Stimulated activated naive B cell treated with anti-CD40 and anti-IgM and Interleukin-4, amounts not matched to agents 10 μg/mL and 1 μg/mL and 100 μg/mL, for 72 hours (primary cell): ENCODE measurements at regions not wholly inside any gene's neighbourhood (a gene's known extent, or its start where the extent isn't known, plus 50 kb on each side); places are given as distances from the start of the nearest gene placed in this dataset.
A peak's percentile ranks its signal among the peaks of the same experiment; 100 is the strongest.
"Not testable (repeated sequence)": the region's sequence is repeated elsewhere in the genome, so short reads cannot be mapped to it uniquely, and the experiment has no call there.

Experiments used
- ATAC-seq, 2 donors: fragments of 150-1000 bp; cut with Tn5 transposase; replicated peaks; 2 replicates each; pipeline ENCODE4 v1.10.0; 2021; ENCODE audit warnings: moderate library complexity in 1 of 2
- DNase-seq: peaks from one replicate; pipeline ENCODE4 v3.0.0; 2021
- H3K27ac Mint-ChIP-seq: one replicate; pipeline ENCODE4 v1.8.0; 2022; ENCODE audit warnings: mild to moderate bottlenecking, mixed read lengths
- H3K27me3 Mint-ChIP-seq, 2 donors: one replicate each; pipeline ENCODE4 v1.8.0; 2022; ENCODE audit warnings: mixed read lengths in 2 of 2
- H3K36me3 Mint-ChIP-seq, 2 donors: one replicate each; pipeline ENCODE4 v1.8.0; 2022; ENCODE audit warnings: mixed read lengths in 2 of 2, mild to moderate bottlenecking in 1 of 2
- H3K4me1 Mint-ChIP-seq, 2 donors: one replicate each; pipeline ENCODE4 v1.8.0; 2022; ENCODE audit warnings: mixed read lengths in 2 of 2, mild to moderate bottlenecking in 1 of 2
- H3K4me3 Mint-ChIP-seq, 2 donors: one replicate each; pipeline ENCODE4 v1.8.0; 2022; ENCODE audit warnings: mild to moderate bottlenecking in 2 of 2, mixed read lengths in 2 of 2, moderate library complexity in 1 of 2
- H3K9me3 Mint-ChIP-seq, 2 donors: one replicate each; pipeline ENCODE4 v1.8.0; 2022; ENCODE audit warnings: mixed read lengths in 2 of 2, mild to moderate bottlenecking in 1 of 2

DNA sequence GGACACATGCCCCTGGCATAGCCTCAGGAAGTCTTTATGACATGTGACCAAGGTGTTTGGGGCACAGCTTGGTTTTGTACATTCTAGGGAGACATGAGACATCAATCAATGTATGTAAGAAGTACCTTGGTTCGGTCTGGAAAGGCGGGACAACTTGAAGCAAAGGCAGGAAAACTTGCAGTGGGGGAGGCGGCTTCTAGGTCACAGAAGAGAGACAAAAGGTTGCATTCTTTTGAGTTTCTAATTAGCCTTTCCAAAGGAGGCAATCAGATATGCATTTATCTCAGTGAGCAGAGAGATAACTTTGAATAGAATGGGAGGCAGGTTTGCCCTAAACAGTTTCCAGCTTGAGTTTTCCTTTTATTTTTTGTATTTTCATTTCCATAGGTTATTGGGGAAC is 113.8 kb upstream of the SEC22B start:
- not testable (repeated sequence) for H3K9me3 Mint-ChIP-seq, H3K4me1 Mint-ChIP-seq, DNase-seq, H3K27me3 Mint-ChIP-seq, ATAC-seq, H3K36me3 Mint-ChIP-seq, H3K4me3 Mint-ChIP-seq, H3K27ac Mint-ChIP-seq

DNA sequence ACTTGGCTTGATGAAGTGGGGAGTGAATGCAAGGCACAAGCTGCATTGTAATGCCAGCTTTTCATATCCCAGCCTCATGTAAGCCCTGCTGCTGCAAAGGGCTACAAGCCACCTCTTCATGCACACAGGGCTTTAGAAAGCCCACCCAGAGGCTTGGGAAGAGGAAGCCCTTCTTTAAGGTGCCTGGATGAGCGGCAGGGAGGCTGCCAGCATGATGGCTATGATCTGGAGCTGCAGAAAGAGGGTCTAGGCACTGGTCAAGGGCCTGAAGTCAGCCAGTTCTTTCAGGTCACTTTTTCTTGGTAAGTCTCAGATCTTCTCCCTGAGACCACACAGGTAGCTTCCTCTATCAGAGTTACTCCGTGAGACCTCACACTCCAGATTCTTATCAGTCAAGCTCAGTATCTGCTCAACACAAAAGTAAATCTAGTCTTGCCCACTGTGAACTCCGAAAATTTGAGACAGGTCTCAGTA is 113.3 kb upstream of the SEC22B start:
- not testable (repeated sequence) for H3K4me1 Mint-ChIP-seq, H3K4me3 Mint-ChIP-seq, H3K36me3 Mint-ChIP-seq, H3K27ac Mint-ChIP-seq, DNase-seq, H3K27me3 Mint-ChIP-seq, H3K9me3 Mint-ChIP-seq
- ATAC-seq = peak in 1 of 2 donors; percentile 33

DNA sequence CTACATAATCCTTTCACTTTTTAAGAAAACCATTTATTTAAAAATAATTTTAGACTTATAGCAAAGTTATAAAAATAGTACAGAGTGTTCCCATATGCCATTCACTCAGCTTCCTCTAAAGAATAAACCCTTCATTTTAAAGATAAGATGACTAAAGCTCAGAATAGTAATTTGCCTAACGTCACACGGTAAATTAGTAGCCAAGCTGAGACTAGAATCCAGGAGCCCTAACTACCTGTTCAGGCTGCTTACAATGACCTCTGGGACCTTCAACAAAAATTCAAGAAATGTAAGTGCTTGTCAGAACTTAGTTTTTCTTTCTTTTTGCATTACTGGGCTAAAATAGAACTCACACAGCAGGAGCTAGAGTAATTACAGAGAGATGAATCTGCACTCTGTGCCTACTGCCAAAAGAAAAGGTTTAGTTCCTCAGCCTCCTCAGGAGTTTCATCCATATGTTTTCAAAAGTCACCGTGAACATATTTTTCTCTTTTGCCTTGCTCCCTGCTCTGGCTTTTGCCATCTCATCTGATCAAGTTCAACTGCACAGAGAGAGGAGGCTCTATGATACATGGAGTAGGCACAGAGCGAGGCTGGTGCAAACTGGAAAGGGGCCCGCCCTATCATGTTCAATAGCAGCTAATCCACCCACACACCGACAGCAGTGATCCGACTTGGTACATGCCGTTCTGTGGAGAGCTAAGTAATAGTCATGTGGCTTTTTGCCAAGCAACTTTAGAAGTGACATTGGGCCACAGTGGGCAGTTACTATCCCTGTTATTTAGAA is 112.7 kb upstream of the SEC22B start:
- H3K9me3 Mint-ChIP-seq, H3K4me3 Mint-ChIP-seq, H3K27ac Mint-ChIP-seq, H3K36me3 Mint-ChIP-seq, H3K27me3 Mint-ChIP-seq, H3K4me1 Mint-ChIP-seq, DNase-seq: not testable (repeated sequence)
- ATAC-seq = peak in 1 of 2 donors; percentile 45

- not testable (repeated sequence) for H3K9me3 Mint-ChIP-seq, H3K4me3 Mint-ChIP-seq, H3K27me3 Mint-ChIP-seq, DNase-seq, H3K27ac Mint-ChIP-seq, H3K36me3 Mint-ChIP-seq, ATAC-seq, H3K4me1 Mint-ChIP-seq
These were observed 111.8 kb upstream of the SEC22B start for GRCh38 chr1:120288167-120288566.

DNA sequence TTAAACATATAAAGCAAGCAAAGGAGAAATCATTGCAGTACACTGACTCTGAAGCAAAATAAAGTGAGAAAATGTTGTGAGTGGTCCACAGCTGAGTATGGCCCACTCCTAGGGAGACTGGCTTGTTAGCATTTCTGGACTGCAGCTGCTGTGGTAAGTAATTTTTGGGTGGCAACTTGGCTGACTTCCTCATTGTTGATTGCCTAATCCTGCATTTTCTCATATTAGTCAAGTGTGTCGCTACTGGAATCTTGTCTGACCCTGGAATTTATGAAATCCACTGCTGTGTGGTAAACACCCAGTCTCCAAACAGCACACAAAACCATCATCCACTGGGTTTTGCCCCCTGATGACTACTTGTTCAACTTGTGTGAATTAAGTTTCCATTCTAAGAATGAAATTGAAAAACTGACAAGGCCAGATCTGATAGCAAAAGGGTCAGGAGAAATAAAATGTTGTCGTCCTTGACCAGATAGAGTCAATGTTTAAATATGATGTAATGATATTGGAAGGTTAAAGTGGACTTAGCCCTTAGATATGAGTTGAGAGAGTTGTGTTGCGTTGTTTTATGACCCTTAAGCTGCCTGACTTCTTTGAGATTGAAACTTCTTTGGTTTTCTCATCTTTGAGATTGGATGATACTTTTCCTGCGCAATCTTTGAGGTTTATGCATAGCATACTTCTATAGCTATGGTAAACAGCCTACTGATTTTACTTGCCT is 106.6 kb upstream of the SEC22B start:
- H3K36me3 Mint-ChIP-seq, H3K27ac Mint-ChIP-seq, H3K9me3 Mint-ChIP-seq: not testable (repeated sequence)

DNA sequence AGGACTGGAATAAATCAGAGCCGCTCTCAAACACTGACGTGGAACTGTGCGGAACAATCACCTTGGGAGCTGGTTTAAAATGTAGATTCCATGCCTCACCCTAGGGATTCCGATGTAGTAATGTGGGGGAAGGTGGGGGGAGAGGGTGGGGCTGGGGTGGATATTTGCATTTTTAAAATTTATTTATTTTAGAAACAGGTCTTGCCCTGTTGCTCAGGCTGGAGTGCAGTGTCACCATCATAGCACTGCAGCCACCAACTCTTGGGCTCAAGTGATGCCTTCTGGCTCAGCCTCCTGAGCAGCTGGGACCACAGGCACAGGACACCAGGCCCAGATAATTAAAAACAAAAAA is 101.9 kb upstream of the SEC22B start:
- not testable (repeated sequence) for H3K4me1 Mint-ChIP-seq, ATAC-seq, H3K27me3 Mint-ChIP-seq, H3K4me3 Mint-ChIP-seq, DNase-seq, H3K27ac Mint-ChIP-seq, H3K9me3 Mint-ChIP-seq, H3K36me3 Mint-ChIP-seq

More for the DNA sequence above, 106.6 kb upstream of the SEC22B start:
- not testable (repeated sequence) for ATAC-seq, H3K27me3 Mint-ChIP-seq, H3K4me3 Mint-ChIP-seq, DNase-seq, H3K4me1 Mint-ChIP-seq

GRCh38 chr1:120277428-120278258 is 101.3 kb upstream of the SEC22B start:
- H3K4me1 Mint-ChIP-seq, H3K27ac Mint-ChIP-seq, DNase-seq: not testable (repeated sequence)

DNA sequence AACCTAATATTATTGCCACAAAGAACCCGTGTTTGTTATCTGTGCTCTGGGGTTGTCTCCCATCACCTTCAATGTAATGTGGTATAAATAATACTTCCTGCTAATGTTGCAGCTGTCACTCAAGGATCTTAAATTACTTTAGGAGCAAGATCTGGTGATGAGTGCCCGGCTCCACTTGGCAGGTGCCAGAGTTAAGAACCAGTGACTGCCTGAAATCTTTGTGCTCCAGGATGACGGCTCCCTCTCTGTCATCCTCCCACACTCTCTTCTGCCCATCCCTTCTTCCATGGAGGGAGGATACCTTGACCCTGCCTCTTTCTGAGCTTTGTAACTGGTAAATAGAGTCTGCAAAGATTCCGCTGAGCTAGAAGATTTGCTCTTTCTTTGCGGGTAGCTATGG is 100.4 kb upstream of the SEC22B start:
- H3K4me1 Mint-ChIP-seq, H3K27me3 Mint-ChIP-seq, H3K9me3 Mint-ChIP-seq, H3K36me3 Mint-ChIP-seq, ATAC-seq, DNase-seq, H3K27ac Mint-ChIP-seq, H3K4me3 Mint-ChIP-seq: not testable (repeated sequence)

More at GRCh38 chr1:120277428-120278258, 101.3 kb upstream of the SEC22B start:
- not testable (repeated sequence) for H3K9me3 Mint-ChIP-seq, ATAC-seq, H3K27me3 Mint-ChIP-seq, H3K36me3 Mint-ChIP-seq, H3K4me3 Mint-ChIP-seq

GRCh38 chr1:120274438-120274837 is 98.1 kb upstream of the SEC22B start:
- not testable (repeated sequence) for H3K9me3 Mint-ChIP-seq, DNase-seq, H3K36me3 Mint-ChIP-seq, H3K4me3 Mint-ChIP-seq, H3K4me1 Mint-ChIP-seq, H3K27ac Mint-ChIP-seq, H3K27me3 Mint-ChIP-seq, ATAC-seq

- H3K27ac Mint-ChIP-seq, H3K9me3 Mint-ChIP-seq, H3K4me3 Mint-ChIP-seq, H3K27me3 Mint-ChIP-seq, DNase-seq, H3K4me1 Mint-ChIP-seq, H3K36me3 Mint-ChIP-seq: not testable (repeated sequence)
- peak; percentile 65 to 82 for ATAC-seq
These were observed 97.0 kb upstream of the SEC22B start for GRCh38 chr1:120273363-120273762.

- H3K4me3 Mint-ChIP-seq, DNase-seq, H3K9me3 Mint-ChIP-seq, ATAC-seq, H3K4me1 Mint-ChIP-seq, H3K36me3 Mint-ChIP-seq, H3K27ac Mint-ChIP-seq, H3K27me3 Mint-ChIP-seq: not testable (repeated sequence)
These were observed 95.9 kb upstream of the SEC22B start for GRCh38 chr1:120272242-120272641.

GRCh38 chr1:120271561-120272221 is 95.4 kb upstream of the SEC22B start:
- H3K27ac Mint-ChIP-seq, H3K27me3 Mint-ChIP-seq, H3K4me1 Mint-ChIP-seq, H3K36me3 Mint-ChIP-seq, H3K4me3 Mint-ChIP-seq, H3K9me3 Mint-ChIP-seq, DNase-seq: not testable (repeated sequence)
- peak in 1 of 2 donors; percentile 42 for ATAC-seq

DNA sequence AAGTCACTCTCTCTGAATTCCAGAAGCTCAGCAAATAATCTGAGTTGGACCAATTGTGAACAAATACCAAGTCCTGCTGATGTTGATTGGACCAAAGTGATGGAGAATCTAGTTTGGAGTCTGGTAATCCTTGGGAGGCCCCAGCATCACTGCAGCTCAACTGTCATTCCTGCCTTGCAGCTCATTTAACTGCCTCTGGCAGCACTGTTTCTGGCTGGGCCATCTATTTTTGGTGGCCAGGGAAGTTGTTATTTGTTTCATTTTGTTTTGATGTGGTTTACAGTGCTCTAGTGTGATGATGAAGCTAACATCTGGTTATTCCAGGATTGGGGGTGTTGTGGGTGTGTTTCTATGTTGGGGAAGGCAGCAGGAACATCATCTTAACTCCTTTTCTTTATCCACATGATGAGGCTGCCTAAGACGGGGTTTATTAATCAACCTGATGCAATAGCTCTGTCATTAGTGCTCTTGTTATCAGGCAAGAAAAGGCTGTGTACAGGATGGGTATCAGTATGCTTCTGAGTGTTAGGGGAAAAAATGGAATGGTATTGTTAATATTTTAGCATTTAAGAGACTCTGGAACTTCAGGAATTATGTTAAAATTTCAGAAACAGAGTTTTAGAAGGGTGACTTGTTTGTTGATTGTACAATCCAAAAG is 91.7 kb upstream of the SEC22B start:
- not testable (repeated sequence) for H3K27ac Mint-ChIP-seq, DNase-seq, H3K9me3 Mint-ChIP-seq, H3K36me3 Mint-ChIP-seq, H3K4me3 Mint-ChIP-seq, H3K4me1 Mint-ChIP-seq, H3K27me3 Mint-ChIP-seq, ATAC-seq

GRCh38 chr1:120264564-120264963 is 88.2 kb upstream of the SEC22B start:
- not testable (repeated sequence) for H3K4me3 Mint-ChIP-seq, DNase-seq, H3K36me3 Mint-ChIP-seq, H3K27me3 Mint-ChIP-seq, H3K27ac Mint-ChIP-seq, H3K4me1 Mint-ChIP-seq, ATAC-seq, H3K9me3 Mint-ChIP-seq
